Muscle of back (tissue), 3 donors: ENCODE measurements at regions not wholly inside any gene's neighbourhood (a gene's known extent, or its start where the extent isn't known, plus 50 kb on each side); places are given as distances from the start of the nearest gene placed in this dataset.
A peak's percentile ranks its signal among the peaks of the same experiment; 100 is the strongest.

ENCODE experiments used
- DNase-seq, 3 donors: peaks; one replicate each; pipeline versions ENCODE4 v3.0.0 to v3.0.0-alpha.2; 2013

- DNase-seq: no peak
These were observed 112.6 kb upstream of the CCDC112 start for GRCh38 chr5:115409094-115409493.

GRCh38 chr5:115402822-115403577 is 106.5 kb upstream of the CCDC112 start:
- DNase-seq: peak in 1 of 3 donors; percentile 54

- no peak for DNase-seq
These were observed 105.6 kb upstream of the CCDC112 start for GRCh38 chr5:115402092-115402491.

GRCh38 chr5:115398719-115399118 is 102.3 kb upstream of the CCDC112 start:
- DNase-seq: peak in 1 of 3 donors; percentile 81

GRCh38 chr5:115396688-115397087 is 100.2 kb upstream of the CCDC112 start:
- no peak for DNase-seq

DNA sequence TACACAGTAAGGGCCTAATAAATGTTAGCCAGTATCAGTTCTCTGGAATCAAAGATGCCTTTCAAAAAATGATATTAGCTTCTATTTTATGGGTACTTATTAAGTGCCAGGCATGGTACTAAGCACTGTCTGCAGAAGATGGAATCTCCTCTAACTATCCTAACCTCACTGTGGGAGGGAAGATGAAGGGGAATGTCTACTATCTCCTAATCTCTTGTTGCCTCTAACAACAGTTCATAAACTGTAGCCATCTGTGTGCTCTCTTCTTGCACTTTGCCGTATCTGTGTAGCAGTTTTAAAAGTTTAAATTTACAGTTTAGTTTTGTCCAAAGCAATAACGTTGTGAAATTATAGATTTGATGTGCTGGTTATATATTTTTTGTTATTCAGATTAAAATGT is 99.6 kb upstream of the CCDC112 start:
- no peak for DNase-seq

DNA sequence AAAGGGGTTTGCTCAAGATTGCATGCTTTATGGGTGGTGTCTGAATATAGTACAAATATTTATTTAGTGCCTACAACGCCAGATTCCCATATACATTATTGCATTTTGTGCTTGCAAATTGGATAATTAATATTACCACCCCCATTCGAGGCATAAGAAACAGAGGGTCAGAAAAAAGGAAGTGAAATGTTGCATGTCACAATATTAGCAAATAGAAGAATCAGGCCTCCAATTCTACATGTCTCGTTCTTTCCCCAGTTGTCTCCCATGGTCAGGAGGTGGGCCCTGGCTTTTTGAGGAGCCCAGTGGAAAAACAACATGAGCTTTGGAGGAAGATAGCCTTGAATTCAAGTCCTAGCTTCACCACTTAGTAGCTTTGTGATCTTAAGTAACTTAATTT is 98.1 kb upstream of the CCDC112 start:
- no peak for DNase-seq

GRCh38 chr5:115393239-115393638 is 96.8 kb upstream of the CCDC112 start:
- DNase-seq: no peak

DNA sequence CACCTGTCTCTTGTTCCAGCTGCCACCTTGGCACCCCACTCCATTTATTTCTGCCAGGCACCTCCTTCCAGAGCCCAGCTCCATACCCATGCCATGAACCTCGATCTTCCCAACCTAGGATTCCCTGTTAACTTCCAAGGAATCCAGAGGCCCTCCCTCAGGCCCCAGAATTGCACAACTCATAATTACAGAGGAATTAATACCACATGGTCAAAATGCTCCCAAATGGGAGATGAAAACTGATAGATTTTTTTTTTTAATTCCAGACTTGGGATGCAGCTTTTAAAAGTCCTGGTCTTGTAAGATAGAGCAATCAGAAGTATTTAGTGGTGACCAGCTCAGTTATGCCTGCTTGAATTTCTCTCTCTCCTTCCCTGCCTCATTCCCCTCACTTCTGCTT is 96.2 kb upstream of the CCDC112 start:
- DNase-seq: no peak

GRCh38 chr5:115391780-115392179 is 95.3 kb upstream of the CCDC112 start:
- no peak for DNase-seq

DNA sequence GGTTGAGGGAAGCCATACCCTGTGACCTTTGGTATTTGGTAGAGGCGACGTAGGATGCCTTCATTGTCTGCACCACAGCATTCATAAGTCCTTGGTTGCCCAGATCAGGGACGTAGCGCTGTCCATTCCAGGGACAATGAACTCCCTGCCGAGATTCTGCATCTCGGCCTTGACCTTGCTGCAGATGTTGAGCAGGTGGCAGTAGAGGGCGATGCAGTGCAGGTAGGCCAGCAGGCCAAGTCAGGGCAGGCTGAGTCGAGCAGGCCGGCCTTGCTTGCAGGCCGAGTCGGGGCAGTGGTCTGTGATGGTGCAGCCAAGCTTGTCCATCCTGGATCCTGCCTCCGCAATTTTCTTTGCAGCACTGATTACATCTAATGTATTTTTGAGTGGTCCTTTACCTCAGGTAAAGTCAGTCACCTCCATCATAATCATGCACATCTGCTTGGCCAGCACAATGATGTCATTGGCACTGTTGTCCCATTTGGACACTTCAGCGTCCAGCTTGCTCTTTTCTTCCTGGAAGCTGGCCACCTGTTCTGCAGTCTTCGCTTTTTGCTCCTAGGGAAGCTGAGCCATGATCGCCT is 93.4 kb upstream of the CCDC112 start:
- DNase-seq: no peak

GRCh38 chr5:115389034-115389798 is 92.8 kb upstream of the CCDC112 start:
- DNase-seq: no peak

GRCh38 chr5:115388240-115388639 is 91.8 kb upstream of the CCDC112 start:
- DNase-seq: no peak

DNA sequence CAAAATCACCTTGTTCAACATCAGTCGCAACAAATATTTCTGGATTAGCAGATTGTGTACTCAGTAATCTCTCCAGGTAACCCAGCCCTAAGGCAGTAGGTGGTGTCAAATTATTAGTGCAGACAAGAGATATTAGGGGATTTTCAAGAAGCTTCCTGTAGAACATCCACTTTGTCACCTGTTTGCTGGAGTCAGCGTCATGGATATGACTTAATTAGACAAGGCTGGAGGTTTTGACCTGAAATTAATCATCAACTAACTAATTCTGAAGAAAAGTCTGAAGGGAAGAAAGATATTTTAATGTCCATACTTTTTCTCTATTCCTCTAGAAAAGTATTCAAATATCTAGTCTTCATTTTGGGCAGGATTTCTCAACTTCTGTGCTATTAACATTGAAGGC is 91.4 kb upstream of the CCDC112 start:
- no peak for DNase-seq

- DNase-seq: no peak
These were observed 90.2 kb upstream of the CCDC112 start for GRCh38 chr5:115386657-115387056.

- DNase-seq: no peak
These were observed 88.3 kb upstream of the CCDC112 start for GRCh38 chr5:115384587-115385375.

DNA sequence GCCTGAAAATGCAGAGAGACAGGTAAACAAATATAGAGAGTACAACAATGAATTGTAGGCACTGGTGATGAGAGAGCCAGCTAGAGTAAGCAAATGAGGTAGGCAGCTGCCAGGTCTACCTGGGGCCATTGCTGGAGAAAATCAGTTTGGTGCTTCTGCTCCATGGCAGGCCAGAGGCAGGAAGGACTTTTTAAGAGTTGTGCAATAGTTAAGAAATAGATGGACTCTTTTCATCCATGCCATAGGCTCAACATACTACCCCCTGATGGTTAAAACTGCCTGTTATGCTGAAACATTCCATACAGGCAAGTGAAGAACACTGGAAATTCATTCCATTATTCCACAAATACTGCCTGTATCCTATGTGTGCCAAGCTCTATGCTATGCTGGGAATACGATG is 86.5 kb upstream of the CCDC112 start:
- DNase-seq: no peak

DNA sequence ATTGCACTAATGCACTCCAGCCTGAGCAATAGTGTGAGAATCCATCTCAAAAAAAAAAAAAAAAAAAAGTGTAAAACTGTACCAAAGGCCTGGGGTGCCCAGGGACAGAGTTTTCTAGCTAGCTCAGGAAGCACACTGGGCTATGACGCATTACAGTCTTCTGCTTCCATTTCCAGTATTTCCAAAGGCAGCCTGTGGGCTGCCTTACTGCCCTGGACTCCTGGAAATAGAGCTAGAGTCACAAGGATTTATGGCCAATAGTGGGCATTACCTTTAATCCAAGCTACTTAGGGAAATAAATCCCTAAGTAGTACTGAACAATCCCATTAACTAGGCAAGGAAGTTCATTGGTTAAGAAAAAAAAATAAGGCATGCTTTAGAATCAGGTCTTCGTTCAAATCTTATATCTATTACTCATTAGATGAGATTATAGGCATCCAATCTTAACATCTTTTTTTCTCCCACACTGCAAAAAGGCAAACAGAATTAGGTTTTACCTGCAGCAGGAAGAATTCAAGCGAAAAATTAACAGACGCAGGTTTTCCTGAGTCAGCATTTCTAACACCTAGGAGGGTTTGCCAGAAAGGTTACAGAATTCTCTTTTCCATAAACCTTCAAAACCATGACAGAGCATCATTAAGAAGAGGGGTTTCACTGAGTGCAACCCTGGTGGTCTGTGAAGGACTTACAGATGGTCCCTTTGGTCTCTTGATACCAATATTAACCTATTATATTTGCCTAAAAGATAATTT is 85.6 kb upstream of the CCDC112 start:
- no peak for DNase-seq

DNA sequence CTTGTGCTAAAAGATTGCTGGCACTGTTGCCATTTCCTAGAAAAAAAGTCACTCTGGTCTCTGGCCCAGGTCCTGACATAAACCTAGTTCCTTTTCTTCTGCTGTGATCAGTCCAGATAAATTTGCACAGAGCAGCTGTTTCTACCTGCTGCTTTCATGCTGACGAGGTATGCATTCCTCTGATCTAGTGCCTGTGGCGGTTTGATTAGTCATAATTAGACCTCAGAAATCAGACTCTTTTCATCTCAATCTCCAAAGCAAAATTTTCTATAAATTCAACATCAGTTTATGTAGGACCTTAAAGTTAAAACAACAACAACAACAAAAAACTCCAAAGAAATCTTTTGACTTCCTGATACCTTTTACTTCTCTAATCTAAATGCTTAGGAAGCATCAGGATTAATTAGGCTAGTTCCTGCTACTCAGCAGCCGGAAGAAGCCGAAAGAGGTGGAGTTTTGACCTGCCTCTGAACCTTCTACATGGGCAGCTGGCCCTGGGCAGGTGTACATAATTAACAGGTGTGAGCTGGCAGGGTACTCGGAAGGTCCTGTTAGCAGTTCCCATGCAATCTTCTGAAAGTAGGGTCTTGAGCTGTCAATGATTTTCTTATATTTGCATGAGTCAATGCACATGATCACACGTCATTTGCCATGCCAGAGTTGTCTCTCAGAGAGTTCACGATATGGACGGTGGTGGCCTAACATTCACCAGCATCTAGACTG is 83.3 kb upstream of the CCDC112 start:
- DNase-seq: no peak

DNA sequence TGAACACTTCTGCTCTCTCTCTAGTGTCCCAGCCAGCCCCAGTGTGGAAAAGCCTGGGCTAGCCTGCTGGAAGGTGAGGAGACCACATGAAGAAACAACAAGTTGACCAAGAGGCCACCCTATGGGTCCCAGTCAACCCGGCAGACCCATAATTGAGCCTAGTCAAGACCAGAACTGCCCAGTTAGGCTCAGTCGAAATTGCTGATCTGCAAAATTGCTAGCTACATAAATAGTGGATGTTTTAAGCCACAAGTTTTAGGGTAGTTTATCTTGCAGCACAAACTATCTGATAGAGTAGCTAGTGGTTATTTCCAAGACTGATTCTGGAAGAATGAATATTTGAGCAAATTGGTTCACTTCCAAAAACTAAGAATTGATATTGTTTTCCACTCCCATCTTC is 82.3 kb upstream of the CCDC112 start:
- no peak for DNase-seq
